DND-41 (cell line): ENCODE measurements at regions not wholly inside any gene's neighbourhood (a gene's known extent, or its start where the extent isn't known, plus 50 kb on each side); places are given as distances from the start of the nearest gene placed in this dataset.

ENCODE experiments used
- CTCF ChIP-seq: IDR thresholded peaks from 2 replicates; pipeline ENCODE4 v1.5.1; 2012; ENCODE audit warnings: borderline replicate concordance, low read length, moderate library complexity, mild to moderate bottlenecking; ENCODE audit not compliant: poor library complexity, severe bottlenecking; ENCODE audit errors: extremely low read depth
- EZH2 ChIP-seq: IDR thresholded peaks from 3 replicates; pipeline ENCODE4 v1.6.1; 2012; ENCODE audit warnings: borderline replicate concordance, low read depth, mild to moderate bottlenecking, moderate library complexity, low read length, inconsistent platforms; ENCODE audit not compliant: severe bottlenecking

- TF ChIP-seq CTCF (no peak), EZH2 (no peak)
These were observed 95.1 kb upstream of the CNTNAP4 start for GRCh38 chr16:76182041-76182635.
